SK-N-SH (cell line): ENCODE measurements at regions not wholly inside any gene's neighbourhood (a gene's known extent, or its start where the extent isn't known, plus 50 kb on each side); places are given as distances from the start of the nearest gene placed in this dataset.

Experiments
- EP300 ChIP-seq, 2 experiments: IDR thresholded peaks; 2 replicates each; pipeline versions ENCODE4 v1.4.0 to v1.6.1; 2012; ENCODE audit warnings: borderline replicate concordance in 1 of 2, low read depth in 1 of 2, low read length in 1 of 2
- YY1 ChIP-seq: IDR thresholded peaks from 2 replicates; pipeline ENCODE4 v1.4.0; 2012; ENCODE audit warnings: low read depth, mild to moderate bottlenecking
- TF ChIP-seq, protein P1 (sequence below): IDR thresholded peaks from 2 replicates; pipeline ENCODE4 v1.6.1; 2012; ENCODE audit warnings: mild to moderate bottlenecking, low read depth, low read length, moderate library complexity
- TF ChIP-seq, protein P2 (sequence below): fragments of 200-600 bp; sonication (generic); IDR thresholded peaks from 2 replicates; pipeline ENCODE4 v1.6.1; 2017; ENCODE audit warnings: antibody characterized with exemption, mild to moderate bottlenecking, moderate library complexity
- TF ChIP-seq, protein P3 (sequence below): fragments of 150-350 bp; IDR thresholded peaks from 2 replicates; pipeline ENCODE4 v1.6.1; 2017; ENCODE audit warnings: antibody characterized with exemption, low read length, low read depth, borderline replicate concordance

DNA sequence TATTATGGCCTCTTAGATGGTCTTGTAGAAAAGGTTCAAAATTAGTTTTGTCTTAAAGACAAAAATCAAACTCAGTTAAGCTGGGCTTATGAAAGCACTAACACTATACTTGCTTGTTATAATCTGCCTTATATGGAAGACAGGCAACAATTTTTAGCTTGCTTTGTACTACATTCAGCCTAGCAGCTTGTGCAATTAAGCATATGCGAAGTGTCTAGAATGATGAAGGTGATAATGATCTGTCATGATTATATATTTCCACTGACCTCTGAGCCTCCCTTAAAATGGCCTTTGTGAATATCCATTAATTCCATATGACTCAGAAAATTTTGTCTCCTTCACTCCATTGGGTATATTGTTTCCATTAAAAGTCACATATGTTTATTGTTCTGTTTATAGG is 834.9 kb downstream of the OLFM4 start:
- no peak for TF ChIP-seq EP300 (IDR thresholded peaks at IDR 0.05; ENCODE audit: borderline replicate concordance in 1 of 2, low read depth in 1 of 2, low read length in 1 of 2)
- no peak for TF ChIP-seq YY1
- TF ChIP-seq, protein P1, sequence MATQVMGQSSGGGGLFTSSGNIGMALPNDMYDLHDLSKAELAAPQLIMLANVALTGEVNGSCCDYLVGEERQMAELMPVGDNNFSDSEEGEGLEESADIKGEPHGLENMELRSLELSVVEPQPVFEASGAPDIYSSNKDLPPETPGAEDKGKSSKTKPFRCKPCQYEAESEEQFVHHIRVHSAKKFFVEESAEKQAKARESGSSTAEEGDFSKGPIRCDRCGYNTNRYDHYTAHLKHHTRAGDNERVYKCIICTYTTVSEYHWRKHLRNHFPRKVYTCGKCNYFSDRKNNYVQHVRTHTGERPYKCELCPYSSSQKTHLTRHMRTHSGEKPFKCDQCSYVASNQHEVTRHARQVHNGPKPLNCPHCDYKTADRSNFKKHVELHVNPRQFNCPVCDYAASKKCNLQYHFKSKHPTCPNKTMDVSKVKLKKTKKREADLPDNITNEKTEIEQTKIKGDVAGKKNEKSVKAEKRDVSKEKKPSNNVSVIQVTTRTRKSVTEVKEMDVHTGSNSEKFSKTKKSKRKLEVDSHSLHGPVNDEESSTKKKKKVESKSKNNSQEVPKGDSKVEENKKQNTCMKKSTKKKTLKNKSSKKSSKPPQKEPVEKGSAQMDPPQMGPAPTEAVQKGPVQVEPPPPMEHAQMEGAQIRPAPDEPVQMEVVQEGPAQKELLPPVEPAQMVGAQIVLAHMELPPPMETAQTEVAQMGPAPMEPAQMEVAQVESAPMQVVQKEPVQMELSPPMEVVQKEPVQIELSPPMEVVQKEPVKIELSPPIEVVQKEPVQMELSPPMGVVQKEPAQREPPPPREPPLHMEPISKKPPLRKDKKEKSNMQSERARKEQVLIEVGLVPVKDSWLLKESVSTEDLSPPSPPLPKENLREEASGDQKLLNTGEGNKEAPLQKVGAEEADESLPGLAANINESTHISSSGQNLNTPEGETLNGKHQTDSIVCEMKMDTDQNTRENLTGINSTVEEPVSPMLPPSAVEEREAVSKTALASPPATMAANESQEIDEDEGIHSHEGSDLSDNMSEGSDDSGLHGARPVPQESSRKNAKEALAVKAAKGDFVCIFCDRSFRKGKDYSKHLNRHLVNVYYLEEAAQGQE: no peak
- TF ChIP-seq, protein P2, sequence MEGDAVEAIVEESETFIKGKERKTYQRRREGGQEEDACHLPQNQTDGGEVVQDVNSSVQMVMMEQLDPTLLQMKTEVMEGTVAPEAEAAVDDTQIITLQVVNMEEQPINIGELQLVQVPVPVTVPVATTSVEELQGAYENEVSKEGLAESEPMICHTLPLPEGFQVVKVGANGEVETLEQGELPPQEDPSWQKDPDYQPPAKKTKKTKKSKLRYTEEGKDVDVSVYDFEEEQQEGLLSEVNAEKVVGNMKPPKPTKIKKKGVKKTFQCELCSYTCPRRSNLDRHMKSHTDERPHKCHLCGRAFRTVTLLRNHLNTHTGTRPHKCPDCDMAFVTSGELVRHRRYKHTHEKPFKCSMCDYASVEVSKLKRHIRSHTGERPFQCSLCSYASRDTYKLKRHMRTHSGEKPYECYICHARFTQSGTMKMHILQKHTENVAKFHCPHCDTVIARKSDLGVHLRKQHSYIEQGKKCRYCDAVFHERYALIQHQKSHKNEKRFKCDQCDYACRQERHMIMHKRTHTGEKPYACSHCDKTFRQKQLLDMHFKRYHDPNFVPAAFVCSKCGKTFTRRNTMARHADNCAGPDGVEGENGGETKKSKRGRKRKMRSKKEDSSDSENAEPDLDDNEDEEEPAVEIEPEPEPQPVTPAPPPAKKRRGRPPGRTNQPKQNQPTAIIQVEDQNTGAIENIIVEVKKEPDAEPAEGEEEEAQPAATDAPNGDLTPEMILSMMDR: no peak
- TF ChIP-seq, protein P3, sequence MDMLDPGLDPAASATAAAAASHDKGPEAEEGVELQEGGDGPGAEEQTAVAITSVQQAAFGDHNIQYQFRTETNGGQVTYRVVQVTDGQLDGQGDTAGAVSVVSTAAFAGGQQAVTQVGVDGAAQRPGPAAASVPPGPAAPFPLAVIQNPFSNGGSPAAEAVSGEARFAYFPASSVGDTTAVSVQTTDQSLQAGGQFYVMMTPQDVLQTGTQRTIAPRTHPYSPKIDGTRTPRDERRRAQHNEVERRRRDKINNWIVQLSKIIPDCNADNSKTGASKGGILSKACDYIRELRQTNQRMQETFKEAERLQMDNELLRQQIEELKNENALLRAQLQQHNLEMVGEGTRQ: no peak
